Fibroblast of villous mesenchyme (primary cell): ENCODE measurements at regions not wholly inside any gene's neighbourhood (a gene's known extent, or its start where the extent isn't known, plus 50 kb on each side); places are given as distances from the start of the nearest gene placed in this dataset.

ENCODE experiments used
- DNase-seq: peaks from one replicate; pipeline ENCODE4 v3.0.0-alpha.2; 2010; ENCODE audit warnings: low read depth
- H3K4me3 ChIP-seq: 2 replicates; pipeline ENCODE4 v1.5.1; 2011; ENCODE audit warnings: low read depth, mild to moderate bottlenecking, low read length
- TF ChIP-seq, protein P1 (sequence below): IDR thresholded peaks from 2 replicates; pipeline ENCODE4 v1.5.1; 2012; ENCODE audit warnings: low read depth, mild to moderate bottlenecking, low read length; ENCODE audit not compliant: insufficient read depth

DNA sequence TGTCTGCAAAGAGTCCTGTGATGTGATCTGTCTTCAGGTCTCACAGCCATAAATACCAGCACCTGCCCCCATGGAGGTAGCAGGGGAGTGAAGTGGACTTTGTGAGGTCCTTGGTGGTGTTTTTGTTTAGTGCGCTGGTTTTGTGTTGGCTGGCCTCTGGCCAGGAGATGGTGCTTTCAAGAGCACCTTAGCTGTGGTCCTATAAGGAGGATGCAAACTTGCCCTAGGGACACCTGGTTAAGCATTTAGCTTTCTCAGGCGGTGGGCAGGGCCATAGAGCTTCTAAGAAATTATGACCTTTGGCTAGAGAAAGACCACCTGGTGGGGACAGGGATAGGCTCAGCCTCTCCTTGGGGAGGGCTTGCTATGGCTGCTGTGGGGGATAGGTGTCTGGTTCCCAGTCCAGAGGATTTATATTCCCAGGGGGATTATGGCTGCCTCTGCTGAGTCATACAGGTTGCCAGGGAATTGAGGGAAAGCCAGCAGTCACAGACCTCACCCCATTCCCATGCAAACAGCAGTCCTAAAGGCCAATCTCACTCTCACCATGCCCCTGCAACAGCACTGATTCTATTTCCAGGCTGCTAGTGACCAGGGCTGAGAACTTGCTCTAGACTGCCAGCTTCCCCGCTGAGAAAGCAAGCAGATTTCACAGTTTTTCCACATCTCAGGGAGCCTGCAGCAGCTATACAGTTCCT, 259.3 kb downstream of the TFAP2B start:
- TF ChIP-seq, protein P1, sequence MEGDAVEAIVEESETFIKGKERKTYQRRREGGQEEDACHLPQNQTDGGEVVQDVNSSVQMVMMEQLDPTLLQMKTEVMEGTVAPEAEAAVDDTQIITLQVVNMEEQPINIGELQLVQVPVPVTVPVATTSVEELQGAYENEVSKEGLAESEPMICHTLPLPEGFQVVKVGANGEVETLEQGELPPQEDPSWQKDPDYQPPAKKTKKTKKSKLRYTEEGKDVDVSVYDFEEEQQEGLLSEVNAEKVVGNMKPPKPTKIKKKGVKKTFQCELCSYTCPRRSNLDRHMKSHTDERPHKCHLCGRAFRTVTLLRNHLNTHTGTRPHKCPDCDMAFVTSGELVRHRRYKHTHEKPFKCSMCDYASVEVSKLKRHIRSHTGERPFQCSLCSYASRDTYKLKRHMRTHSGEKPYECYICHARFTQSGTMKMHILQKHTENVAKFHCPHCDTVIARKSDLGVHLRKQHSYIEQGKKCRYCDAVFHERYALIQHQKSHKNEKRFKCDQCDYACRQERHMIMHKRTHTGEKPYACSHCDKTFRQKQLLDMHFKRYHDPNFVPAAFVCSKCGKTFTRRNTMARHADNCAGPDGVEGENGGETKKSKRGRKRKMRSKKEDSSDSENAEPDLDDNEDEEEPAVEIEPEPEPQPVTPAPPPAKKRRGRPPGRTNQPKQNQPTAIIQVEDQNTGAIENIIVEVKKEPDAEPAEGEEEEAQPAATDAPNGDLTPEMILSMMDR: no peak
- DNase-seq: no peak
- no peak overlapping the region for H3K4me3 ChIP-seq

DNA sequence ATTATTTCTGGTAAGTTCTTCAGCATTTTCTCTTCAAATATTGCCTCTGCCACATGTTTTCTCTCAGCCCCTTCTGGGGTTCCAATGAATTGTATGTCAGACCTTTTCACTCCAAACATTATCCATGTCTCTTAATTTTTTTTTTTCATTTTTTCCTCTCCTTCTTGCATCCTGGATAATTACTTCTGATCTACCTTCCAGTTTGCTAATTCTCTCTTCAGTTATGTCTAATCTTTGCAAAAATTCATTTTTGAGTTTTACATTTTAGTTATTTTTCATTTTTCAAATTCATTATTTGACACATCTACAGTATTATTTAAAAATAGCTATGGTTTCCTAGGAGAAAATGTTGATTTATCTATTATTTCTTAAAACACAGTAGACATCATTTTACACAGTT, 271.7 kb downstream of the TFAP2B start:
- TF ChIP-seq, protein P1: no peak
- DNase-seq: no peak
- H3K4me3 ChIP-seq: no peak overlapping the region

DNA sequence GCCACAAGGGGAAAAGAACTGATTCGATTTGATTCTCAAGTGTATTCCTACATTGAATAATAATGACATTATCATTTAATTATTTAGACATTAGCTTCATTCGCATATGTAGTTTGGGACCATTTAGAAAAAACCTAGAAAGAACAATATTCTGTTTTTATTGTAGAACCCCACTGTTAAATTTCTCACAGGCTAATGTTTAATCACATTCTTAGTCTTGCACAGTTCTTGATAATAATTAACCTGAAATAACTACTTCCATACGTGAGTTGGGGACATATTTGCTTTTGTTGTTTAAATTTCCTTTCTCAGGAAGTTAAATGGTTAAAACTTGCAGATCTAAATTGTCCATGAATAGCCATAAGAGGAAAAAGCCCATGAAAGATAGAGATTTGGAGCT, 275.2 kb downstream of the TFAP2B start:
- DNase-seq: no peak
- no peak overlapping the region for H3K4me3 ChIP-seq
- TF ChIP-seq, protein P1: no peak

DNA sequence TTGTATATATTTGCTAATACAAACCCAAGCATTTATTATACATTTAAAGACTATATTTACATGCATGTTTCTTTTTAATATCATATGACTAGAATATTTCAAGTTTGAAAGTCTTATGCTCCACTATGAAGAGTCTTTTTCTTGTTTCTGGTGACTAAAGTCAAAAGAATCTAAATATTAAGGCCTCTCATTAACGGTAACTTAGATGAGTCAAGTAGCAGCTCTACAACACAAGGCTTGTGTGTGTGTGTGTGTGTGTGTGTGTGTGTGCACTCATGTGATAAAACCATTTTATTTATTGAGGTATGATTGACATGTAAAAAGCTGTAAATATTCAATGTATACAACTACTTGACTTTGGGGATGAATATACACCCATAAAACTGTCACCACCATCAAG, 275.6 kb downstream of the TFAP2B start:
- no peak overlapping the region for H3K4me3 ChIP-seq
- no peak for DNase-seq
- TF ChIP-seq, protein P1: no peak

DNA sequence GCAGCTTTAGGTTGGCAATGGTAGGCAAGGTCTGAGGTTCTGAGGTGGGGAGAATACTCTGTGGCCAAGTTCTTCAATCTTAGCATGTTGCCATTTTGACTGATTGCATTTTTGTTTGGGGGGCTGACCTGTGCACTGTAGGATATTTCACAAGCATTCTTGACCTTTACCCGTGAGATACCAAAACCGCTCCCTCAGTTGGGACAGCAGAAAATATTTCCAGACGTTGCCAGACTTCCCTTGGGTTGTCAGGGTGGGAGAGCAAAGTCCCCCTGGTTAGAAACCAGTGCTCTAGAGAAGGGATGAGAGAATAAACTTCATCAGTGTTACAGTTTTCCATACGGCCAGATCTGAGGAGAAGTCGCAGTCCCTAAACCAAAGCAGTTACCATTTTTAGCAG, 279.6 kb downstream of the TFAP2B start:
- TF ChIP-seq, protein P1: no peak
- H3K4me3 ChIP-seq: no peak overlapping the region
- DNase-seq: no peak

DNA sequence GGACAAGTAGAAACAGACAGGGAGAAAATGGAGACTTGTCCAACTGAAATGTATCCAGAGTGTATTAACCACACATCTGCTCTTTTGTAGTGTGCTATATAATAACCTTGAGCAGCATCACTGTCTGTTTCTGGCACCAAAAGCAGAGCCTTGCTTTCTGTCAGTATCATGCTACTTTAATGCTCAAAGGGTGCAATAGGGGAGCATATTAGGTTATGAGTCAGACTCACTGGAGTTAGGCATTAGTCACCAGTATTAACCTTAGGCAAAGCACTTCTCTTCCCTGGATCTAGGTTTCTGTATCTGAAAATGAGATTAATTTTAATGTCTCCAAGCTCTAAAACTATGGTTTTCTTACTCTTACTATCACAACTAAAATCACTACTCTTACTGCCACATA, 280.1 kb downstream of the TFAP2B start:
- H3K4me3 ChIP-seq: no peak overlapping the region
- DNase-seq: no peak
- TF ChIP-seq, protein P1: no peak

DNA sequence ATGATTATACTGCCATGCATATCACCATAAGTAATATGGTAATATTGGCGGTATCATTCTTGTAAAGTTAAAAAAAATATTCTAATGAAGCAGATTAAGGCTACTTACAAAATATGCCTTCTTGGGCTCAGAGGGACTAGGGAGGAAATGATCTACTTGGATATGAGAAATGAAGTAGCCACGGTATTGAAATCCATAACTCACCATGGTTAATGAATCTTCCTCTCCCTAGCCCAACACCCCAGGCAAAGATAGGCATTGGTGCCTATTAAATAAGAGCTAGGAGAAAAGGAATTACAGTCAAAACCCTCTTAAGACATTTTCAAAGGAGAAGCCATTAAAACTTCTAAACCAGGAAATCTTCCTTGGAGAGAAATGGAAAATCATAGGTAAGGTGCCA, 280.5 kb downstream of the TFAP2B start:
- TF ChIP-seq, protein P1: no peak
- no peak overlapping the region for H3K4me3 ChIP-seq
- no peak for DNase-seq
